ENCODE measurements at regions not wholly inside any gene's neighbourhood (a gene's known extent, or its start where the extent isn't known, plus 50 kb on each side); places are given as distances from the start of the nearest gene placed in this dataset.

GRCh38 chr16:16877061-16877460, 498.1 kb downstream of the NPIPA7 start:
- no peak overlapping the region for H3K27ac ChIP-seq
- no peak for TF ChIP-seq CTCF (conservative IDR thresholded peaks at IDR 0.05)

DNA sequence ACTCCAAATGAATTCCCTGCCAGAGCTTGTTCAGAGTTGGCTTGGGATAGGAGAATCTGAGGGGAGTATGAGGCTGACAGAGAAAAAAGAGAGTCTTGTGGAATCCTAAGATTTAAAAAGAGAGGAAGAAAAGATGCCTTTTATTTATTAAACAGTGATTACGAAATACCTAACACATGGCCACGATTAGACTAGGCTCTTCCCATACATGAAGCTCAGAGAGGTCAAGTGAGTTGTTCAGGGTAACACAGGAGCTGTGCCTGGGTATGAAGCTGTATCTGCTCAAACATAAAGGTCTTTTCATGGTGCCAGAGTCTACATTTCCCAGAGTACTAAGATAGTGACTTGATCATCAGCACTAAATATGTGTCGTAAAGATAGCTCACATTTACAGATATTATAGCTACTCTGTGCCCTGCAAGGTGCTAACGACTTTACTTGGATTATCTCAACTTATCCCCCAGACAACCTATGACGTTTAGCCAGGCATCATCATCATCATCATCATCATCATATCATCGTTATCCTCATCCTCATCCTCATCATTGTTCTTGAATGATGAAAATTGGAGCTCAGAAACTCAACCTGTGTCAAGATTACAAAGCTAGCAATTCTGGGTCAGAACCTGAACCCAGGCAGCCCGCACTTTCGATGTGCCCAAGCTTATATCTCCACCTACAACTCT, 500.8 kb downstream of the NPIPA7 start:
- TF ChIP-seq CTCF (conservative IDR thresholded peaks at IDR 0.05) = no peak
- no peak overlapping the region for H3K27ac ChIP-seq

- no peak overlapping the region for H3K27ac ChIP-seq
- TF ChIP-seq CTCF (conservative IDR thresholded peaks at IDR 0.05) = no peak
Observed at GRCh38 chr16:16881814-16882213, 502.9 kb downstream of the NPIPA7 start.

DNA sequence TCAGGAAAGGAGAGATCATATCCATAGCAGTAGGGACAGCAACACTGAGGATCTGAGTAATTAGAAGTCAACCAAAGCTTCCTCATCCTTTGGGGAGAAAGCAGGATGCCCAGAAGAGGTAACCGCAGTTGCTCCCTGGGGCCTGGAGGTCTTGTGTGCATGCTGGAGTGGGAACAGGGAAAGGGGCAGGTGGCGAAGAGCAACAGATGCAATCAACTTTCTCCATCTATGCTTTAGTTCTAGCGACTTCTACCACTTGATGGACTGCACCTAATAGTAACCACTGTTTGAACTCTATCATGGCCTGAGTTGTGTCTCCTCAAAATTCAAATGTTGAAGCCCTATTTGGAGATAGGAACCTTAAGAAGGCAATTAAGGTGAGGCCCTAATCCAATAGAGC, 503.8 kb downstream of the NPIPA7 start:
- TF ChIP-seq CTCF (conservative IDR thresholded peaks at IDR 0.05) = no peak
- H3K27ac ChIP-seq = no peak overlapping the region

DNA sequence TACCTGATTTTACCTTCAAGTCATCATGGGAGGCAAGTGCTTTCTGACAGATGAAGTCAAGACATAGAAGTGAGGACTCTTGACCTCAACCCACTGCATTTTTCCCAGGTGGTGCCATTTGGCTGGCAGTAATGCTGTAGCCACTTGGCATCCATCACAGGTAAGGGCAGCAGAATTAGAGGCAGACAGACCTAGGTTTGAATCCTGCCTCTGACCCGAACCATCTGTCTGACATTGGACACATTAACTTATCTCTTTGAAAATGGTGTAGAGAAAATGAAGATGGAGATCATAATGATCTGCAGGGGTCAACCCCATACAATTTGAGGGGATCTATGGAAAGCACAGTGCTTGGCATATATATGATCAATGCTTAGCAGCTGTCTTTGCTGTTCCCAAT, 505.5 kb downstream of the NPIPA7 start:
- H3K27ac ChIP-seq = no peak overlapping the region
- TF ChIP-seq CTCF (conservative IDR thresholded peaks at IDR 0.05) = no peak

- TF ChIP-seq CTCF (conservative IDR thresholded peaks at IDR 0.05) = no peak
- no peak overlapping the region for H3K27ac ChIP-seq
Observed at GRCh38 chr16:16887193-16887592, 508.3 kb downstream of the NPIPA7 start.

DNA sequence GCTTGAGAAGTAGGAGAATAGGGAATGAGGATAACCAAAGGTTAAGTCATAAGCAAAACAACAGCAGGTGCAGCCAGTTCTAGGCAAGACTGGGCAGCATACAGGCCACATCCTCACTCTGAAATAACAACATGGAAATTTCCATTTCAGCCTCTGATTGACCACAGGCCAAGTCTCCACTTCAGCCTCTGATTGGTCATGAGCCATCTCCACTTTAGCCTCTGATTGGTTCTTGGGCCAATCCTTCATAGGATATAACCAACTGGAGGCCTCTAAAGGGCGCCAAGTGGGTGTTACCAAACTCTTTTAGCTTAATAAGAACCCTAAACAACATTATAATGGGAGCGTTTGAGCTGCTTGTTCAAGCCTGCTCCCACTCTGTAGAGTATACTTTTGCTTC, 512.0 kb downstream of the NPIPA7 start:
- TF ChIP-seq CTCF (conservative IDR thresholded peaks at IDR 0.05) = no peak
- no peak overlapping the region for H3K27ac ChIP-seq
